ENCODE measurements at regions not wholly inside any gene's neighbourhood (a gene's known extent, or its start where the extent isn't known, plus 50 kb on each side); places are given as distances from the start of the nearest gene placed in this dataset.

DNA sequence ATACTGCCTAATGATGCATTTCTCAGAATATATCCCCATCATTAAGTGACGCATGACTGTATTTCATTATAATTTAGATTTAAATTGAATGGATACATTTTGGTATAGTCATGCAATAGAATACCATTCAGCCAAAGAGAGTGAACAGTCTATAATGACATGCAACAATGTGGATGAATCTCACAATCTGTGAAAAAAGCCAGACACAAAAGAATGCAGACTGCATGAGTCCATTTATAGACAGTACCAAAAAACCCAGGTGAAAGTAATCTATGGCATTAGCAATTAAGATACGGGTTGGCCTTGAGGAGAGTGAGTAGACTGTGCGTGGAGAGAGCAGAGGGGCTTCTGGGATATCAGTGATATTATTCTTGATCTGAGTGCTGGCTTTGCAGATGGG is 239.7 kb upstream of the PGRMC2 start:
- TF ChIP-seq, protein P1, sequence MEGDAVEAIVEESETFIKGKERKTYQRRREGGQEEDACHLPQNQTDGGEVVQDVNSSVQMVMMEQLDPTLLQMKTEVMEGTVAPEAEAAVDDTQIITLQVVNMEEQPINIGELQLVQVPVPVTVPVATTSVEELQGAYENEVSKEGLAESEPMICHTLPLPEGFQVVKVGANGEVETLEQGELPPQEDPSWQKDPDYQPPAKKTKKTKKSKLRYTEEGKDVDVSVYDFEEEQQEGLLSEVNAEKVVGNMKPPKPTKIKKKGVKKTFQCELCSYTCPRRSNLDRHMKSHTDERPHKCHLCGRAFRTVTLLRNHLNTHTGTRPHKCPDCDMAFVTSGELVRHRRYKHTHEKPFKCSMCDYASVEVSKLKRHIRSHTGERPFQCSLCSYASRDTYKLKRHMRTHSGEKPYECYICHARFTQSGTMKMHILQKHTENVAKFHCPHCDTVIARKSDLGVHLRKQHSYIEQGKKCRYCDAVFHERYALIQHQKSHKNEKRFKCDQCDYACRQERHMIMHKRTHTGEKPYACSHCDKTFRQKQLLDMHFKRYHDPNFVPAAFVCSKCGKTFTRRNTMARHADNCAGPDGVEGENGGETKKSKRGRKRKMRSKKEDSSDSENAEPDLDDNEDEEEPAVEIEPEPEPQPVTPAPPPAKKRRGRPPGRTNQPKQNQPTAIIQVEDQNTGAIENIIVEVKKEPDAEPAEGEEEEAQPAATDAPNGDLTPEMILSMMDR (tag by site-specific recombination; IDR thresholded peaks at IDR 0.05), result no peak
- no peak for TF ChIP-seq ZNF768 (tag by site-specific recombination; IDR thresholded peaks at IDR 0.05)
- no peak for TF ChIP-seq ZNF76 (tag by site-specific recombination; IDR thresholded peaks at IDR 0.05; ENCODE audit: borderline replicate concordance, low read depth)
- no peak for TF ChIP-seq ZNF324 (tag by site-specific recombination; IDR thresholded peaks at IDR 0.05)
- TF ChIP-seq ZNF274 (IDR thresholded peaks at IDR 0.05; ENCODE audit: low read length), result no peak
- no peak for TF ChIP-seq ZNF274 (tag by site-specific recombination; IDR thresholded peaks at IDR 0.05; ENCODE audit: borderline replicate concordance)
- no peak for TF ChIP-seq ZBTB7A (tag by site-specific recombination; IDR thresholded peaks at IDR 0.05; ENCODE audit: low read depth)
- no peak for TF ChIP-seq ZNF692 (tag by site-specific recombination; IDR thresholded peaks at IDR 0.05)
- TF ChIP-seq ZNF776 (tag by site-specific recombination; IDR thresholded peaks at IDR 0.05; ENCODE audit: borderline replicate concordance), result no peak

Data from HEK293 (cell line).